Renal pelvis (tissue), 1 donor: ENCODE measurements at regions not wholly inside any gene's neighbourhood (a gene's known extent, or its start where the extent isn't known, plus 50 kb on each side); places are given as distances from the start of the nearest gene placed in this dataset.
"Not testable (repeated sequence)": the region's sequence is repeated elsewhere in the genome, so short reads cannot be mapped to it uniquely, and the experiment has no call there.

Experiments
- DNase-seq: peaks from one replicate; pipeline ENCODE4 v3.0.0-alpha.2; 2013

DNA sequence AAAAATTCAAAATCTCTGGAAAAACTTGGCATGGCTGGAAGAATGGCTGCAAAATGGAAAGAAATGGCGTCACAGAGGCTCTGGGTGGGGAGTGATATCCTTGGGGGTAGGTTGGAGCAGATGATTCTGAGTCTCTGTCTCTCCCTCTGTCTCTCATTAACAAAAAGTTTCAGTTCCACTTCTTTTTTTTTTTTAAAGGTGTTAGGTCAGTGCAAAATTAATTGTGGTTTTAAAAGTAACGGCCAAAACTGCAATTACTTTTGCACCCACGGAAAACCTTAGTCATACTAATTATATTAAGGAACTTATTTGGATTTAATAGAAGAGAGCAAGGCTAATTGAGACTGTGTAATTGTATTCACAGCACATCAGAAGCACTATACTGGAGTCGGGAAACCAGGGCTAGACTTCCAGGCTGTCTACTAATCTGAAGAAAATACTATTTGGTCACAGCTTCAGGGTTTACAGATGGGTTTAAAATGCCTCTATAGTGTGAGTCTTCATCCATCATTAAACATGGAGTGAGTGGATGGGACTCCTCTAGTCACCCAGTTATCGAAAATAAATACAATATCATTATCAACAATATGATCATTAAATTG is 289.1 kb upstream of the PLD5 start:
- no peak for DNase-seq

DNA sequence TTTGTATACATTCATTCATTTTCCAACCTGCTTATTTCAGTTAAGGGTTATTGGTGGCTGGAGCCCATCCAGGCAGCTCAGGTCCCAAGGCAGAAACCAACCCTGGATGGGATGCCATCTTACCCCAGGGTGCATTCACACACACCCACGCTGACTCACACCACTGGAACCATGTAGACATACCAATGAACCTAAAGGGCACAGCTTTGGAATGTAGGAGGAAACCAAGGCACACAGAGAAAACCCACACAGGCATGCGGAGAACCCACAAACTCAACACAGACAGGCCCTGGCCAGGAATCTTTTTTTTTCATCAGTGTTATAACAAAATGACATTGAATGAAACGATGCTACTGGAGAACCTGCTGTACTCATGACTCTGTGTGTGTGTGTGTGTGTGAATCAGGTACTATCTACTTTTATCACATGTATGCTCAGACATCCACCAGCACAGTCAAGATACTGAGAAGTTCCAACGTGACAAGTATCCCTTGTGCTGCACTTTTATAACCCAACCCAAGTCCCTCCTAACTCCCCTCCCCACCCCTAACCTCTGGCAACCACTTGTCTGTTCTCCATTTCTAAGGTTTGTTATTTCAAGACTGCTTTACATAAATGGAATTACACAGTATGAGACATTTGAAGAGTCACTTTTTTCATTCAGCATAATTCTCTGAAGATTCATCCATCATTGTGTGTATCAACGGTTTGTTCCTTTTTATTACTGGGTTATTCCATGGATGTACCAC is 286.8 kb upstream of the PLD5 start:
- no peak for DNase-seq

DNA sequence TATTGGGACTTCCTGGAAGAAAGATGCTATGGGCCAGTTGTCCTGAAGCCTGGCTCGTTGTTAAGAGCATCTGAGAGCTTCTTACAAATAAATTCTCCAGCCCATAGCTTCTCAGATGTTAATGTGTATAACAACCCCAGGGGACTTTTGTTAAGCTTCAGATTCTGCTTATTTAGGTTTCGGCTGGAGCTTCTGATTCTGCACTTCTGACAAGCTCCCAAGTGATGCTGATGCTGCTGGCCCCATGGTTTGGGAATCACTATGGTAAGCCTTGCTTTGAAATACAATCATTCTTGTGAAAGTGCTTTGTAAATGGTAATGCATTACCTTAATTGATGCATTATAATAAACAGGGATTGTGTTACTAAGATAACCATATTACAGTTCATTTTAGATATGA is 281.8 kb upstream of the PLD5 start:
- DNase-seq: no peak

DNA sequence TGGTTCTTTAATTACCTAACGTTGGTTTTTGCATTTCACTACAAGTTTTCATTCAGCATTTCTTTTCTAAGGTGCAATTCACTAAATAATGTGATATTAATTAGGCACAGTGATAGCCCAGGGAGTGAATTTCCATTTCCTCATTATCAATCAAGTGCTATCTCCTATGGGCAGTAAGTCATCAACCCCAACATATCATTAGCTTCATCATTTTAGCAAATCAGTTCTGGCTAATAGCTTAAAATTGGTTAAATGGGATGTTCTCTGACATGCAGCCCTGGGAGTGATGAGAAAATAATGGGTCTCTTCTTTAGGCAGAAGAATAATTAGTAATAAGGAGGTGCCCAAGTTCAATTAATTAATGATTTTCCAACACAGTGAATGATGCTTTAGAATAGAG is 280.9 kb upstream of the PLD5 start:
- DNase-seq: not testable (repeated sequence)

DNA sequence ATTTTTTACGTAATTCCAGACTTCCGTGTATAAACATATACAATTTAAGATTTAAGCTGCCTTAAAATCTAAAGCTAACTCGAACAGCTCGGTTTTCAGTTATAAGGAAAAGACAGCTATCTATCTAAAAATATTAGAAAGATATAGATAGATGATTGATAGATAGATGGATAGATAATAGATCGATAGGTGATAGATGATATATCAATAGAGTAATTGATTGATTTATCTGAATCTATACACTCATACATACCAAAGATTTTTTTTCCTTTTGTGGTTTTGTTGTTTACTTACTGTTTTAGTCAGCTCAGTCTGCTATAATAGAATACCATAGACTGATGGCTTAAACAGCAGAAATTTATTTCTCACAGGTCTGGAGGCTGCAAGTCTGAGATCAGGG is 278.5 kb upstream of the PLD5 start:
- DNase-seq: no peak

DNA sequence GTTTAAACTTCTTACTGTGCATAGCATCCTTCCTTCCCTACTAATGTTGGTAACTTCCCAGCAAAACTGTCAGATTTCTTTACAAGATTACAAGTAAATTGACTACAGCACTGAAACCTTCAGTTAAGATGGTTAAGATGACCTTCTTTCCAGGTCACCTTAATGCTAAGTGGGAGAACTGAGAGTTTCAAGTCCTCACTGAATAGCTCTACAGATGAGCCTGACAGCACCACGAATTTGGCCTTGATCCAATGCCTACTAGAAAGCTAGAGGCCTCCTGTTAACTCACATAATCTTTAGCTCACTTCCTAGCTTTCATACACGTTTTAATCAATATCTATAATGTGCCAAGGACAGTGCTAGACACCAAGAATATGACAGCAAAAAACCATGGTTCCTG is 276.0 kb upstream of the PLD5 start:
- no peak for DNase-seq

DNA sequence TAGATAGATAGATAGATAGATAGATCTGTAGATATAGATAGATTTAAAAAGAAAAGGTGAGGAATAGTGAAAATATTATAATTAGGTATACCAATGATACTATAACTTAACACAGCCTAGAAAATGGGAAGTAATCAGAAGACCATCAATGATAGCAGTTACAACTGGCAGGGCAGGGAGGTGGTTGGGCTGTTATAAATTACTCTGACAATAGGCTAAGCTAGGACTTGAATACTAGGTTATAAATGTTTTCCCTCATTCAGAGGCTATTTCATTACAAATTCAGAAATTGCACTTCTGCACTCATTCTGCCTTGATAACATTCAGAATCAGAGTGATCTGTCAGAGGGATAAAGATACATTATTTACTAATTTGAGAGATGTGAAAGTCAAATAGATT is 273.4 kb upstream of the PLD5 start:
- no peak for DNase-seq

DNA sequence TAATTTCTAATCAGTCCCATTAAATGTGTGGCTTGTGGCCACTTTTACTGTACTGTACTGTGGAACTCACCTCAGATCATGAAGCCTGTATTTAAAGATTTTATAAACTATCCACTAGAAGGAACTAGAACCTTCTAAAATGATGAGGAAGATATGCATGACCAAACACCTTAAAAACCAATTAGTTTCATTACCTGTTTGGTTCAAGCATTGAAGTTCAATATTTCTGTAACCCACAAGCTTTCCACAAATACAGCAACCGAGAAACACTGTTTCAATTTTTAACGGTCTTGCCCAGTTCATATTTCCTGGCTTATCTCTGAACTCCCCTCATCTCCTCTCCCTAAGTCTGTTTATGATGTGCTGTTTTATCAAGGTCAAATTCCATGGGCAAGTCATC is 264.3 kb upstream of the PLD5 start:
- no peak for DNase-seq

DNA sequence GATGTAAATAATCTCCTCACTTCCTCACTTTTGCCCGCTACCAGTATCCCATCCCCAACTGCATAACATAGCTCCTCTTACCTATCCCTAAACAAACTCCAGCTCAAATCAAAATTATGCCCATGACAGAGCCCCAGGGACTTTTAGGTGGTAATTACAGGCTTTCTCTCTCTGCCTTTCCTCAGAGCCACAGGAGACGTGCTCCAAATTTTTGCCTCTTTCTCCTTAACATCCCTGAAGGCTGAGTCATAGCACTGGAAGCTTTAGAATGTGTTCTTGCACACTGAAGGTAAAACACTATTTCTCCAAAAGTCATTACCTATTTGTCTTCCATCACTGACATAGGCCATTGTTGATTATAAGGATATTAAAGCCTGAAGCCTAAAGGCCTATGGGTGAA is 263.5 kb upstream of the PLD5 start:
- no peak for DNase-seq

DNA sequence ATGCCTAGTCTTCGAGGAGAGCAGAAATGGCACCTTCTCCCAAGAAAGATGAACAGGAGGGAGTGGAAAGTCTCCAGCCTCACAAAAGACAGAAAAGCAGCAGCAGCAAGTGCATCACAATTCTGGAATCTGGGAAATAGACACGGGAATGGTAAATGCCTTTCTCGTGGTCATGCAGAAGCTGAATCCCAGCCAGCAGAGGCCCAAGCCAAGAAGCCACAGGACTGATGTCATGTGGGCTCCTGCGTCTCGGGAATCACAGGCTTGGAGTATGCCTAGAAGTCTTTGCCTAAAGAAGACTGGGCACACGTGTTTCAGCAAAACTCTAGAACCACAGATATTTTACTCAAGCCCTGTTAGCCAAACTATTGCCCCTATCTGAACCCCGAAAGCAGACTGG is 260.3 kb upstream of the PLD5 start:
- no peak for DNase-seq

DNA sequence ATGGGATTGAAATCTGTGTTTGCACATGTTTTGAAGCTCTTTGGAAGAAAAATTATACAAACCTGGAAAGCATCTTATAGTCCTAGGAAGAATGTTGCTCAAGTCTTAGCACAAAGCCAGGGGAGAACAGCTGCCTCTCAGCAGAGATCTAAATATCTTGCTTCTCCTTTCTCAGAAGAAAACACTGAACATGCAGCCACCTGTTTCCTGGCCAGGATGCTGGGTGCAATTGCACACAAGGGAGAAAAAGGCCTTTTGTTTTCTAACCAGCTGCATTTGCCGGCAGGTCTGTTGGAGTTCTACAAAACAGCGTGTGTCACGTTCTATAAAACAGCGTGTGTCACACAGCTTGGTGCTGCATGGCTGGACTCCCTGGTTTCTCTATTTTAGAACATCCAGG is 259.6 kb upstream of the PLD5 start:
- no peak for DNase-seq

DNA sequence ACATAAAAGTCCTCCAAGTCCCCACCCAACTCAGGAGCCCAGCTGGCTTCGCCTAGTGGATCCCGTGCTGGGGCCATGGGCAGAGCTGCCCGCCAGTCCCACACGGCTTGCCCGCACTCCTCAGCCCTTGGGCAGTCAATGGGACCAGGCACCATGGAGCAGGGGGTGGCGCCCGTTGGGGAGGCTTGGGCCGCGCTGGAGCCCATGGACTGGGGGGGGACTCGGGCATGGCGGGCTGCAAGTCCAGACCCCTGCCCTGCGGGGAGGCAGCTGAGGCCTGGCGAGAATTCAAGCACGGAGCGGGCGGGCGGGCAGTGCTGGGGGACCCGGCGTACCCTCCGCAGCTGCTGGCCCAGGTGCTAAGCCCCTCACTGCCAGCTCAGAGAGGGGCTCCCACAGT is 249.8 kb upstream of the PLD5 start:
- DNase-seq: no peak

DNA sequence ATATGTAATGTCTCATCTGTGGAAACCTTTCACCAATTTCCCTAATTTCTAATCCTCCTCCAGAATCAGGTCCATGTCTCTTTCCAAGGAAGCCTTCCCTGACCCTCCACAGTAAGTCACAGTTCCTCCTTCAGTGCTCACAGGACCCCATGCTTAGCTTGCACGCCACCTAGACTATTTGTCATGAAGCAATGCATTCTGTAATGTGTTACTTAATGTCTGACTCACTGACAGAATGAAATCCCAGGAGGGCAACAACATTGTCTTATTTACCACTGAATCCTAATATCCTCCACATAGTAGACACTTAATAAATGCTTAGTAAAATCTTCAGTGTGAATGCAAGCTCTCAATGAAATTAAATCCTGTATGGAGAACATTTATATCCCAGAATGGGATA is 245.9 kb upstream of the PLD5 start:
- DNase-seq: no peak

DNA sequence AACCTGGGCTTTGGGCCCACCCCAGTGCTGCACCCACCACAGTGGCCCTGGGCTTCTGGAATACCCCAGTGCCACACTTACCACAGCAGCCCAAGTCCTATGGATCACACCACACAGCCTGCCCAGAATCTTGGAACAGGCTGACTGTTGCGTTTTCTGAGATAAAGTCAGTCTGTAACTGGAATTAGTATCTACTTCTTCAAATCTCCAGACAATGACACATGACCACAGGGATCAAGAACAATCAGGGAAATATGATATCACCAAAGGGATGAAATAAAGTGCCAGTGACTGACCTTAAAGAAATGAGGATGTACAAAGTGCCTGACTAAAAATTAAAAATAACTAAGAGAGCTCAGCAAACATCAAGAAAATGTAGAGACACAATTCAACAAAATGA is 239.7 kb upstream of the PLD5 start:
- no peak for DNase-seq

DNA sequence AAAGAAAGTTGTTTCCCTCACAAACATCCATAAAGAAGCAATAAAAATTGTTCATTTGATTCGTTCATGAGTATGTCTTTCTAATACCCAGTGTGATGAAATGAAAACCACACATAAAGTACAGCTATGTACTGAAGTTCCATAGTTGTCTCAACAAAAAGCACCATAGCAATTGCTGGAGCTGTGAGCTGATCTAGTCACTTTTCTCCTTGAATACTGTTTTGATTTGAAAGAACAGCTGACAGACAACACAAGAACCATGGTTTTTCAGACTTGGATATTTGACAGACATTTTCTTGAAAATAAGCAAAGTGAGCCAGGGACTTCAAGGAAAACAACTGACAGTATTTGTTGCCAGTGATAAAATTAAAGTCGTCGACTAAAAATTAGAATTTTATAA is 237.1 kb upstream of the PLD5 start:
- no peak for DNase-seq

DNA sequence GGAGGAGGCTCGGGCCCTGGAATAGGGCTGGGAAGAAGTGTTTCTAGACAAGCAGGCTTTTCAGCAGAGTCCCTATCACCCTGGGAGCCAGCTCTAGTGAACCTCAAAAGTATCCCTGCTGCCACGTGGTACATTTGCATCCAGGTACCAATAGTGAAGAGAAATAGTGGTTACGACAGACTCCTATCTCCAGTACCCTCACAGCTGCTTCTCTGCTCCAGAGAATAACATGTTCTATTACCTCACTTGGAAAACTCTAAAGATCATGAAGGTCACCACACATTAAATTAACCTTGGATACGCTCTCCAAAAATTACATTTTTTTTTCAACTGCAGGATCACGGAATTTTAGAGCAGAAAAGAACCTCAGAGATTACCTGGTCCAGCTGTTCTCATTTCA is 230.4 kb upstream of the PLD5 start:
- no peak for DNase-seq

DNA sequence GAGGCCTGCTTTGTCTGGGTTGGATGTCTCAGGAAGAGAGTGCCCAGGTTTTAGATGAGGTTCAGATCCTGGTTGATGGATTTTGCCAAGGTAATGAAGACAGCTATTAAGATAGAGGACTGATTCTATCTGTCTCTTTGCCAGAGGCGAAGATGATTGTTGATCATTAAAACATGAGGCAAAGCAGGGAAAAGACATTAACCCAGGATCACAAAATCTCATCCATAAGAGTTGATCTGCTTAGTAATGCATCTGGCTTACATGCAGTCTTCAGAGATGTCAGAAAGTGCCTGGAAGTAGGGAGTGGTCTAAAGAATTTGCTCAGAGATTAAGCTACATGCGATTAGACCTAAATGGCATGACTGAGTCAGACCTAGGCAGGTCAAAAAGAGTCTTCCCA is 229.6 kb upstream of the PLD5 start:
- DNase-seq: no peak

DNA sequence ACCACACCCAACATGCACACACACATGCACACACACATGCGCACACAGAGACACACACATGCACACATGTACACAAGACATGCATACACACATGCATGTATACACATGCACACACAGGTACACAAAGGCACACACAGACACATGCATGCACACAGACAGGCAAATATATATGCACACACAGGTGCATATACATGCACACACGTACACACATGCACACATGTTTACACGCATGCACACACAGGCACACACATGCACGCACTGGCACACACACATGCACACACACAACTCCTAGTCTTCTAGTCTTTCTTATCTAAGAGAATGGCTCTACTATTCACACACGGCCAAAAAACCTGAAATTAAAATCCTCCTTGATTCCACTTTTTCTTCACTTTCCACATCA is 222.7 kb upstream of the PLD5 start:
- no peak for DNase-seq

DNA sequence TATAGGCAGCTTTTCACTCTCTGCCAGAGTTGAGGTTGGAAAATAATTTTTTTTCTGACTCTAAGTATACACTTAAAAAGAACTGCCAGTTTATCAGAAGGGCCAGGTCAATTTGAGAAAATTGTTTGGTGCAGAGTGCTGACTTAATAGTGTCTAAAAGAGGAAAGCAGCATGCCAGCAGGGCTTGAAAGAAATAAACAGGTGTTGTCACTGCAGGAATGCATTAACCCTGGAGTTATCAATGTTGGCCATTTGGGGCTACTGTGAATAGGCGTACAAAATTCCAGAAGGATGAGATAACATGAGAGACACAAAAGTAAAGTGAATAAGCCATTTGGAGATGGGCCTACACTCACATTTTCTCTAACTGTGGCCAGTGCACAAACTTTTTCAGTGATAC is 220.6 kb upstream of the PLD5 start:
- DNase-seq: no peak

DNA sequence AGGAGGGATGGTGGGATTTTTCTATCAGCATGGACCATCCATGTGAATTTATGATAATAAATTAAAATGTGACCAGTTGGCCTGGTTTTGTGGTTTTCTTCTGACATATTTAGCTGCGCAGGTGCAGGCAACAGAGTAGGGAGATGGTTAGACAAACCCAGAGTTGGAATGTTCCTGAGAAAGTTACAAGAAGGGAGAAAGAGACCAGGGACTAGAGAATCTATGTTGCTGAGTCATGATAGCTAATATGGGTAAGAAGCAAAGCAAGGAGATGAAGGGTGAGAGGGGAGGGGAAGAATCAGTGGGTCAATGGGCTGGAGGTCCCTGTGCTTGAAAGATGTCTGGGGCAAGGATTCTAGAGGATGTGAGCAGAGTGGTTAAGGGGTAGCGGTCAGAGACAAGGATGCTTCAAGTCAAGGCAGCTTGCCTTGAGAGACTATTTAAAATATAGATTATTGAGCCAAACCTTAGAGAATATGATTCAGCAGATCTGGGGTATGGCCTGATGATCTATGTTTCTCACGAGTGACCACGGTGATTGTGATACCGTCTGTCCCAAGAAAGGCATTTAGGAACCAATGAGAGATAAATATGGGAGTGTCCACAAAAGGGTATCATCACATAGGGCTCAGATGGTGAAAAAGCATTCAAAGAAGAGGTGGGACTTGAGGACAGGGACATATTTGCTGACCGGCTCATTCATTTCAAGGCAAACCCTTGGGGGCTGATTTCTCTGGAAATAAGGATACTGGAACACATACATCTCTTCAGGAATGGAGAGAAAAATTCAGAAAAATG is 219.7 kb upstream of the PLD5 start:
- no peak for DNase-seq

DNA sequence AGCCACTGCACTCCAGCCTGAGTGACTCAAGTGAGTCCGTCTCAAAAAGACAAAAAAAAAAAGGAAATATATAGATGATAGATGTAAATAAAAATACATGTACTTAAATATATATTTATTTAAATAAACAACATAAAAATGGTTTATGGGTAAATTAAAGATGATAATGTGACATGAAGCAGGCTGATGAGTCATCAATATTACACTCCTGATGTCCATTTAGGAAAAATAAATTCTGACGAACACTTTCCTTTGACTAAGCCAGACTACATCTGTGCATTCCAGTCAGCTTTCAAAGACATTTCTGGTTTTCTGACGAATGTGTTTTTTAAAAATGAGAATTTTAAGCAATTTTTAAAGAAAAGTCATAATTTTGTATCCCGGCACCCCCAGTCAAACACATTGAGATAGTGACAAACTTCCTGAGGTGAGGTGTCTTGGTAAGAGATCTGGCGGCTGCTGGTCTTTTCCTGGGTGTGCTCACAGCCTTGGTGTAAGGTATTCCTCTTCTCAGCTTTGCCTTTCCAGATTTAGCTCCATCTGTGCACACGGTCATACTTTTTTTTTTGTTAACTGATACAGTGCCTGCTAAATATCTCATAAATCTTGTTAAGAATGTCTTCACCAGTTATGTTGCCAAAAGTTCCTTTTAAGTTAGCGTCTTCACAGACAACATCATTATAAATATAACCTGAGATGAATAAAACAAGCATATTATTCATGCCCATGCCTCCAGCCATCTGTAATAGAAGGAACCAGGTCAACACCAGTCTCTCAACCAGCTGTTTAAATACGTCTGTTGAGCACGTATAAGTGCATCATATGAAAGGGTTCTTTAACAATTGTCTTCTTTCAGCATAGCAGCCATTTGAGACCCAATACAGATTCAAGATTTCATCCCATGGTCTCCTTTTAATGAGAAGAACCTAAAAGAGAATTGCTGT is 214.5 kb upstream of the PLD5 start:
- DNase-seq: no peak

DNA sequence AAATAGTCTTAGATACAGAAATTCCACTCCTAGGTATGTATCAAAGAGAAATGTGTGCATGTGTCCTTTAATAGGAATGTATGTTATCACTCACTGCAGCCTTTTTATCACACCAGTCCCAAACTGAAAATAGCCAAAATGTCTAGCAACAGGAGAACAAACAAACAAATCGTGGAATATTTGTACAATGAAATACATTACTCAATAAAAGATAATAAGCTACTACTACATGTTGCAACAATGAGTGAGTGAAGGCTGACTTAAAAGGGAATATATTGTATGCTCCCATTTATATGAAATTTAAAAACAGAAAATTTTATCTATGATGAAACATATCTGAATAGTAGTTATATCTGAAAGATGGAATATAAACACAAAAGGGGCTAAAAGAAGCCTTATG is 212.1 kb upstream of the PLD5 start:
- DNase-seq: no peak
